ENCODE measurements at regions not wholly inside any gene's neighbourhood (a gene's known extent, or its start where the extent isn't known, plus 50 kb on each side); places are given as distances from the start of the nearest gene placed in this dataset.

DNA sequence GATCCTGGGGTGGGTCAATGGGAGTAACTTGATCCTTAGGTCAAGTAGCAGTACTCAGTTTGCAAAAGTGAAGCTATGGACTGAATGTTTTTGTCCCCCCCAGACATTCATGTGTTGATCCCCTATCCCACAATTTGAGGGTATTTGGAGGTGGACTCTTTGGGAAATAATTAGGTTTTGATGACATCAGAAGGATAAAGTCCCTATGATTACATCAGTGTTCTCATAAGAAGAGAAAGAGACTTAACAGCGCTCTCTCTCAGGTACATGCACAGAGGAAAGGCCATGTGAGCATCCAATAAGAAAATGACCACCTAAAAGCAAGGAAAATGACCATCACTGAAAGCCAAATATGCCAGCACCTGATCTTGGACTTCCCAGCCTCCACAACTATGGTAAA is 550.8 kb downstream of the FOXG1 start:
- no peak overlapping the region for H3K4me3 ChIP-seq (ENCODE audit: low read depth, low read length)
- TF ChIP-seq, protein P1, sequence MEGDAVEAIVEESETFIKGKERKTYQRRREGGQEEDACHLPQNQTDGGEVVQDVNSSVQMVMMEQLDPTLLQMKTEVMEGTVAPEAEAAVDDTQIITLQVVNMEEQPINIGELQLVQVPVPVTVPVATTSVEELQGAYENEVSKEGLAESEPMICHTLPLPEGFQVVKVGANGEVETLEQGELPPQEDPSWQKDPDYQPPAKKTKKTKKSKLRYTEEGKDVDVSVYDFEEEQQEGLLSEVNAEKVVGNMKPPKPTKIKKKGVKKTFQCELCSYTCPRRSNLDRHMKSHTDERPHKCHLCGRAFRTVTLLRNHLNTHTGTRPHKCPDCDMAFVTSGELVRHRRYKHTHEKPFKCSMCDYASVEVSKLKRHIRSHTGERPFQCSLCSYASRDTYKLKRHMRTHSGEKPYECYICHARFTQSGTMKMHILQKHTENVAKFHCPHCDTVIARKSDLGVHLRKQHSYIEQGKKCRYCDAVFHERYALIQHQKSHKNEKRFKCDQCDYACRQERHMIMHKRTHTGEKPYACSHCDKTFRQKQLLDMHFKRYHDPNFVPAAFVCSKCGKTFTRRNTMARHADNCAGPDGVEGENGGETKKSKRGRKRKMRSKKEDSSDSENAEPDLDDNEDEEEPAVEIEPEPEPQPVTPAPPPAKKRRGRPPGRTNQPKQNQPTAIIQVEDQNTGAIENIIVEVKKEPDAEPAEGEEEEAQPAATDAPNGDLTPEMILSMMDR (conservative IDR thresholded peaks at IDR 0.05; ENCODE audit: low read depth, low read length) = no peak

DNA sequence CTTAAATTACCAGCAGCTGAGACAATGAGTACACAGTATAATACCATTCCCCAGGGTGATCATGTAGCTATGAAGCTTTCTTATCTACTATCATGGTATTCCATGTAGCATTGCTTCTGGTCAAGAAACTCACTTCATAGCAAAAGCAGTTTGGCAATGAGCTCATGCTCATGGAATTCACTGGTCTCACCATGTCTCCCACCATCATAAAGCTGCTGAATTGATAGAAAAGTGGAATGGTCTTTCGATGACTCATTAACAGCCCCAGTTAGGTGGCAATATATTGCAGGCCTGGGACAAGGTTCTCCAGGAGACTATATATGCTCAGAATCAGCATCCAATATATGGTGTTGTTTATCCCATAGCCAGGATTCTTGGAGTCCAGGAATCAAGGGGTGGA is 553.7 kb downstream of the FOXG1 start:
- no peak for DNase-seq (ENCODE audit: low read depth)
- no peak overlapping the region for H3K4me3 ChIP-seq (ENCODE audit: low read depth, low read length)
- TF ChIP-seq, protein P1 (conservative IDR thresholded peaks at IDR 0.05; ENCODE audit: low read depth, low read length) = no peak

More for the DNA sequence above, 550.8 kb downstream of the FOXG1 start:
- DNase-seq (ENCODE audit: low read depth) = no peak

DNA sequence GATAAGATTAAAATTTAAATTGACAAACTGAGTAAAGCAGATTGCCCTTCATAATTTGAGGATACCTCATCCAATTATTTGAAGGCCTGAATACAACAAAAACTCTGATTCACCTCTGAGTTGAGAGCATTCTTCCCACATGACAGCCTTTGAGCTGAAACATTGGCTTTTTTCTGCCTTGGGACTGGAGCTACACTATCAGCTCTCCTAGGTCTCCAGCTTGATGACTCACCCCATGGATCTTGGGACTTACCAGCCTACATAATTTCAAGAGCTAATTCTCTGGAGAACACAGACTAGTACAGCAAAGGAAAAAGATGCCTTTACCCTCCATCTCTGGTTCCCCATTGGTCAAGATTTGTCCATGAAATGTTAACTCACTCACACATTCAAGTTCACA is 555.1 kb downstream of the FOXG1 start:
- TF ChIP-seq, protein P1 (conservative IDR thresholded peaks at IDR 0.05; ENCODE audit: low read depth, low read length) = no peak
- DNase-seq (ENCODE audit: low read depth) = peak; percentile 42
- H3K4me3 ChIP-seq (ENCODE audit: low read depth, low read length) = no peak overlapping the region

DNA sequence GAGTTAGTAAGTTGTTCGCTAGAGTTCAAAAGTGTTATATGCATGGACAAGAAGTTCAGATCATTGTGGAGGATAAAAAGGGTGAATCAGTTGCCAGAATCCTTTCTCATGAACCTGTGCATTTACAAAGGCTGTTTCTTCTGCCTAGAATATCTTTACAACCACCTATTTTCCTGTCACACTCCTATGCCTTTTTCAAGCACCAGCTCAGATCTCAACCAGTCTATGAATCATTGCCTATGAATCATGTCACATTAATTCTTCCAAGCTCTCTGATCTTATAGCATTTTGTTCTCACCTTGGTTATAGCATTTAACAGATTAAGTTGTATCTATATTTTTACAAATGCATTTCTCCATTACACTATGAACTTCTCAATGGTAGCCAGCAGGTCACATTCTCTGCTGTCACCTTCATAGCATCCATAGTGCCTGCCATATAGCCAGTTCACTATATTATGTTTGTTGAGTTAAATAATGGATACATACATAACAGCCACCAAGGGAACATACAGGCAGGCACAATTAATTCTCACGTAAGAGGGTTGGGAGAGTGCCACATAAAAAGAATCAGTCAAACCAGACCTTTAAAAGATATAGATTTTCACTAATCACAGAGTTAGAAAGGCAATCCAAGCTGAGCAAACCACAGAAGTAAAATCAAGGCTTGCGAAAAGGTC is 573.0 kb downstream of the FOXG1 start:
- no peak overlapping the region for H3K4me3 ChIP-seq (ENCODE audit: low read depth, low read length)
- TF ChIP-seq, protein P1 (conservative IDR thresholded peaks at IDR 0.05; ENCODE audit: low read depth, low read length) = no peak
- DNase-seq (ENCODE audit: low read depth) = peak; percentile 54

DNA sequence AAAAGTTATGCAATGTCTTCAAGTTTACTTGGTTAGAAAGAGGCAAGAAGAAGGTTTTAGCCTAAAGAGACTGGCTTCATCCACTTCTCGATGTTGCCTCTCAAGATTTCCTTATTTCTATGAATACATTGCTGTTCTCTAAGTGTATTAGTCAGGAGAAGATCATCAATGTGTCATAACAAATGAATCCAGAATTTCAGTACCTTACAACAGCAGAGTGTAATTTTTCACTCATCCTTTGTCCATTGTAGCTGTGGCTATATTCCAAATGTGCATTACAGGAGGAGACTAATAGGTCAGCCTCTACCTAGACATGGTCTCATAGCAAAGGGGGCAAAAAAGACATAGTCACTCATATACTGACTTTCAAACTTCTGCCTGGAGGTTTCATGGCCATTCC is 579.1 kb downstream of the PRKD1 start:
- TF ChIP-seq, protein P1 (conservative IDR thresholded peaks at IDR 0.05; ENCODE audit: low read depth, low read length) = no peak
- no peak for DNase-seq (ENCODE audit: low read depth)
- H3K4me3 ChIP-seq (ENCODE audit: low read depth, low read length) = no peak overlapping the region

GRCh38 chr14:29350496-29350895 is 577.2 kb downstream of the PRKD1 start:
- no peak for DNase-seq (ENCODE audit: low read depth)
- TF ChIP-seq, protein P1 (conservative IDR thresholded peaks at IDR 0.05; ENCODE audit: low read depth, low read length) = no peak
- no peak overlapping the region for H3K4me3 ChIP-seq (ENCODE audit: low read depth, low read length)
